Testis (tissue), 2 donors: ENCODE measurements at regions not wholly inside any gene's neighbourhood (a gene's known extent, or its start where the extent isn't known, plus 50 kb on each side); places are given as distances from the start of the nearest gene placed in this dataset.

ENCODE experiments used
- CTCF ChIP-seq, 3 experiments: fragments of 450-650 bp in 2 of 3; fragments of 200-600 bp in 1 of 3; sonication (generic) in 1 of 3; IDR thresholded peaks; one replicate each; pipeline ENCODE4 v1.5.1; 2016 to 2019; ENCODE audit warnings: antibody characterized with exemption in 3 of 3, mild to moderate bottlenecking in 2 of 3, moderate library complexity in 1 of 3
- POLR2A ChIP-seq: fragments of 450-650 bp; IDR thresholded peaks from one replicate; pipeline ENCODE4 v1.6.1; 2017; ENCODE audit warnings: antibody characterized with exemption, mild to moderate bottlenecking, moderate library complexity

DNA sequence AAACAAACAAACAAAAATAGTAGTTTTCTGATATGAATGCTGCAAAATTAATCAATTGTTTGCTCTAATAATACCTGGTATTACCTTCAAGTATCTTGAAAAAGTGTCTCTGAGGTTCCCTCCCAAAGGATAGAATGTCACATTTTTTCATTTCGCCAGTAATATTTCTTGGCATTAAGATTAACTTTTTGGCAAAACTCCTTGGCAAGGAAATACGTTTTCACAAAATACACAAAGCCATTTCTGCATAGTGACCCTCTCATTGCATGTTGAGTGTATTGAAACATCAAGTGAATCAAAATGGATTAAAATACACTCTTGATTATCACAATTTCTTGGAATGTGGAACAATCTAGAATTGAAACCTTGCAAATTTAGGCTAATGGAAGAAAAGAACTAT lies 230.5 kb downstream of the ATPSCKMT start:
- TF ChIP-seq CTCF (IDR thresholded peaks at IDR 0.05) (no peak), POLR2A (no peak)
